ENCODE measurements at regions not wholly inside any gene's neighbourhood (a gene's known extent, or its start where the extent isn't known, plus 50 kb on each side); places are given as distances from the start of the nearest gene placed in this dataset.

DNA sequence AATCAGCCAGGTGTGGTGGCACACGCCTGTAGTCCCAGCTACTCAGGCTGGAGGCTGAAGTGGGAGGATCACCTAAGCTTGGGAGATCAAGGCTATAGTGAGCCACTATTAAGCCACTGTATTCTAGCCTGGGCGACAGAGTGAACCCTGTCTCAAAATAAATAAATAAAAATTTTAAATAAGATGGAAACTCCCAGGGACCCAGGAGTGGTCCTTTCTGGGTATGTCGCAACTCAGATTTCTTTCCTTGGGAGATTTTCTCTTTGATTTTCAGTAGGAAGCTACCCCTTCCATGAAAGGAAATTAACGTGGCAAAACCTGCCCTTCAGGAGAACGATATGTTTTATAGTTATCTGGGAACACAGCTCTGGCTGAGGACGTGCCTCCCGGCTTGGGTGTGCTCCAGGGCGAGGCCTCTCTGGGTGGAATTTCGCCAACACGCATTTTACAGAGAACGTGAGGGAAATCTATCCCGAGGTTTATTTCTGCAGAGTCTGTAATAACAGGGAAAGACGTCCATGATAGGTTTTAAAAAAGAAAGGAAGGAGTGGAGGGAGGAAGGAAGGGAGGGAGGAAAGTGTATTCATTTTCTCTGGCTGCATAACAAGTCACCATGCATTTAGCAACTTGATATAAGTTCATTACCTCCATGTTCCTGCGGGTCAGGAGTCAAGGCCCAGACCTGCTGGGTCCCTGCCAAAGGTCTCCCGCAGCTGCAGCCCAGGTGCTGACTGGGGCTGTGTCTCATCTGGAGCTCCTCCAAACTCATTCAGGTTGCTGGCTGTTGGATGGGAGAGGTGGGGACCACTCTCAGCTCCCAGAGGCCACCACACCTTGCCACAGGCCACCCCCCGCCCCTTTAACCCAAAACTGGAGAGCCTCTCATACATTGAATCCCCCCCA is 80.6 kb upstream of the GSC start:
- Histone ChIP-seq H3K36me3 (no peaks in the 10 kb centered on the region), H3K27me3 (no peaks in the 10 kb centered on the region), H3K27ac (no peak overlapping the region), H3K9me3 (peaks cover 0 to 4% (median 2%) of the 10 kb centered on the region in 4 donors), H3K4me3 (no peak overlapping the region), H3K4me1 (no peaks in the 10 kb centered on the region)
- no peak for DNase-seq
- TF ChIP-seq POLR2A (IDR thresholded peaks at IDR 0.05): no peak
- TF ChIP-seq, protein P1, sequence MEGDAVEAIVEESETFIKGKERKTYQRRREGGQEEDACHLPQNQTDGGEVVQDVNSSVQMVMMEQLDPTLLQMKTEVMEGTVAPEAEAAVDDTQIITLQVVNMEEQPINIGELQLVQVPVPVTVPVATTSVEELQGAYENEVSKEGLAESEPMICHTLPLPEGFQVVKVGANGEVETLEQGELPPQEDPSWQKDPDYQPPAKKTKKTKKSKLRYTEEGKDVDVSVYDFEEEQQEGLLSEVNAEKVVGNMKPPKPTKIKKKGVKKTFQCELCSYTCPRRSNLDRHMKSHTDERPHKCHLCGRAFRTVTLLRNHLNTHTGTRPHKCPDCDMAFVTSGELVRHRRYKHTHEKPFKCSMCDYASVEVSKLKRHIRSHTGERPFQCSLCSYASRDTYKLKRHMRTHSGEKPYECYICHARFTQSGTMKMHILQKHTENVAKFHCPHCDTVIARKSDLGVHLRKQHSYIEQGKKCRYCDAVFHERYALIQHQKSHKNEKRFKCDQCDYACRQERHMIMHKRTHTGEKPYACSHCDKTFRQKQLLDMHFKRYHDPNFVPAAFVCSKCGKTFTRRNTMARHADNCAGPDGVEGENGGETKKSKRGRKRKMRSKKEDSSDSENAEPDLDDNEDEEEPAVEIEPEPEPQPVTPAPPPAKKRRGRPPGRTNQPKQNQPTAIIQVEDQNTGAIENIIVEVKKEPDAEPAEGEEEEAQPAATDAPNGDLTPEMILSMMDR (IDR thresholded peaks at IDR 0.05): no peak

DNA sequence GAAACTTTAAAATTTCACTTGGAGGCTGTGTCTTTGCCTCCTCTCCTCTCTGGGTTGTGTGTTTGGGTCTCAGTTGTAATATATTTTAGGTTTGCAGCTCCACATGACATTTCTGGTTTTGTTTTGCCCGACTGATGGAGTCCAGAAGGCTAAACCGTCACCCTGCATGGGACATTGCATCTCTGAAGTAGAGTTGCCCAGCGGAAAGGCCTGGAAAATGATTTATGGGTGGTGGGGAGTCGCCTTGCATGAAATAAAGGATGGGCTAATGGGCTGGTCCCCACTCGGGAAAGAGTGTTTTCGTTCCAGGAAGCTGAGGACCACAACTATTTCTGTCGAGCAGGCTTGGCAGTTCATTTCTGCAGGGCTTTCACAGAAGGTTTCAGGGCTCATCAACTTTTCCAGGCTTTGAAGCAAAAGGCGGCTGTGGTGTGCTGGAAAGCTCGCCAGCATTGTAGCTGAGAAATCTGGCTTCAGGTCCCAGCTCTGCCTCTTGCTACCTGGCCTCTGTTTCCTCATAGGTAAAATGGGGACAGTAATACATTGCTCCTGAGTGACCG is 74.8 kb upstream of the GSC start:
- Histone ChIP-seq H3K27ac (no peak overlapping the region), H3K27me3 (no peaks in the 10 kb centered on the region), H3K4me3 (no peak overlapping the region), H3K9me3 (no peaks in the 10 kb centered on the region), H3K4me1 (no peaks in the 10 kb centered on the region), H3K36me3 (no peaks in the 10 kb centered on the region)
- TF ChIP-seq, protein P1 (IDR thresholded peaks at IDR 0.05): no peak
- no peak for TF ChIP-seq POLR2A (IDR thresholded peaks at IDR 0.05)
- DNase-seq: no peak

GRCh38 chr14:94840467-94840866 is 70.6 kb upstream of the GSC start:
- no peaks in the 10 kb centered on the region for H3K36me3 ChIP-seq
- H3K4me3 ChIP-seq: no peak overlapping the region
- H3K27ac ChIP-seq: no peak overlapping the region
- H3K9me3 ChIP-seq: no peaks in the 10 kb centered on the region
- H3K27me3 ChIP-seq: no peaks in the 10 kb centered on the region
- DNase-seq: no peak
- TF ChIP-seq, protein P1 (IDR thresholded peaks at IDR 0.05): no peak
- no peak for TF ChIP-seq POLR2A (IDR thresholded peaks at IDR 0.05)
- no peaks in the 10 kb centered on the region for H3K4me1 ChIP-seq

- DNase-seq: no peak
- H3K4me3 ChIP-seq: no peak overlapping the region
- no peaks in the 10 kb centered on the region for H3K27me3 ChIP-seq
- H3K36me3 ChIP-seq: no peaks in the 10 kb centered on the region
- H3K27ac ChIP-seq: no peak overlapping the region
- TF ChIP-seq, protein P1 (IDR thresholded peaks at IDR 0.05): no peak
- no peaks in the 10 kb centered on the region for H3K4me1 ChIP-seq
- no peaks in the 10 kb centered on the region for H3K9me3 ChIP-seq
Observed at GRCh38 chr14:94839348-94839747, 69.4 kb upstream of the GSC start.

DNA sequence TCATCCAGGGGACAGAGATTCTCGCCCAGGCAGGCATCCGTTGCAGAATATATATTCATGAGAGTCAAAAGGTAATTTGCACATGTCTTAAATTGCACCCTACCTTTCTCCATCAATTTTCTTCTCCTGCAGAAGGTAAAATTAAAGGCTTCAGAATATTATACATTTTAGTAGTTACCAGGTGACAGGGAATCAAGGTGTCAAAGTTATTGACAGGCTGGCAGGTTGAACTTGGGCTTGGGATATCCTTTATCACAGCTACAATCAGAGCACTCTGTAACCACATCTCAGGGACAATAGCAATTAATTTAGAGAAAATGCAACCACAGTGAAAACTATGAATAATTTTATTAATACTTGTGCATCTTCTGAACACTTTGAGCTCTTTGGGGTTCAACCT is 66.9 kb upstream of the GSC start:
- Histone ChIP-seq H3K4me3 (no peak overlapping the region), H3K27me3 (no peaks in the 10 kb centered on the region), H3K4me1 (no peaks in the 10 kb centered on the region), H3K27ac (no peak overlapping the region), H3K9me3 (no peaks in the 10 kb centered on the region), H3K36me3 (no peaks in the 10 kb centered on the region)
- DNase-seq: no peak
- TF ChIP-seq POLR2A (IDR thresholded peaks at IDR 0.05): no peak
- TF ChIP-seq, protein P1 (IDR thresholded peaks at IDR 0.05): no peak

Measured in Peyer's patch (tissue), 4 donors.